Liver (tissue), 8 donors: ENCODE measurements at regions not wholly inside any gene's neighbourhood (a gene's known extent, or its start where the extent isn't known, plus 50 kb on each side); places are given as distances from the start of the nearest gene placed in this dataset.

Experiments
- DNase-seq: peaks from one replicate; pipeline ENCODE4 v3.0.0-alpha.2; 2017; ENCODE audit warnings: low spot score
- H3K27ac ChIP-seq, 2 donors: one replicate each; pipeline ENCODE4 v1.7.0; 2013; ENCODE audit warnings: inconsistent platforms in 2 of 2, low read length in 2 of 2, control low read depth in 1 of 2, low read depth in 1 of 2, mild to moderate bottlenecking in 1 of 2
- H3K27me3 ChIP-seq, 4 donors: one replicate each; pipeline versions ENCODE4 v1.6.1 to v1.7.0; 2013; ENCODE audit warnings: low read length in 3 of 4, inconsistent platforms in 1 of 4, mild to moderate bottlenecking in 1 of 4, moderate library complexity in 1 of 4; ENCODE audit not compliant: control insufficient read depth in 4 of 4, insufficient read depth in 4 of 4
- H3K36me3 ChIP-seq, 4 donors: one replicate each; pipeline versions ENCODE4 v1.6.1 to v1.7.0; 2013; ENCODE audit warnings: low read length in 3 of 4, mild to moderate bottlenecking in 3 of 4, low read depth in 1 of 4, moderate library complexity in 1 of 4; ENCODE audit not compliant: control insufficient read depth in 4 of 4, insufficient read depth in 3 of 4
- H3K4me1 ChIP-seq, 4 donors: one replicate each; pipeline versions ENCODE4 v1.6.1 to v1.7.0; 2013; ENCODE audit warnings: low read length in 3 of 4, mild to moderate bottlenecking in 3 of 4, moderate library complexity in 1 of 4; ENCODE audit not compliant: control insufficient read depth in 4 of 4, insufficient read depth in 4 of 4
- H3K4me3 ChIP-seq, 3 donors: one replicate each; pipeline versions ENCODE4 v1.6.1 to v1.7.0; 2013; ENCODE audit warnings: low read length in 3 of 3, control low read depth in 1 of 3, low read depth in 1 of 3, mild to moderate bottlenecking in 1 of 3
- H3K9ac ChIP-seq, 2 donors: one replicate each; pipeline ENCODE4 v1.7.0; 2013; ENCODE audit warnings: low read length in 2 of 2, mild to moderate bottlenecking in 2 of 2, moderate library complexity in 2 of 2, control low read depth in 1 of 2, low read depth in 1 of 2
- H3K9me3 ChIP-seq, 4 donors: one replicate each; pipeline versions ENCODE4 v1.6.1 to v1.7.0; 2013; ENCODE audit warnings: low read length in 3 of 4; ENCODE audit not compliant: control insufficient read depth in 4 of 4
- ATF3 ChIP-seq: IDR thresholded peaks from 2 replicates; pipeline ENCODE4 v1.6.1; 2016; ENCODE audit warnings: antibody characterized with exemption
- CTCF ChIP-seq: fragments of 150-350 bp; IDR thresholded peaks from 2 replicates; pipeline ENCODE4 v1.5.1; 2017; ENCODE audit warnings: improper control_type of control experiment, low read depth, low read length; ENCODE audit not compliant: missing input control
- EGR1 ChIP-seq, 2 donors: IDR thresholded peaks; 2 replicates each; pipeline ENCODE4 v1.6.1; 2016 to 2018; ENCODE audit warnings: antibody characterized with exemption in 2 of 2, low read depth in 2 of 2
- FOXA2 ChIP-seq: IDR thresholded peaks from 2 replicates; pipeline ENCODE4 v1.6.1; 2016; ENCODE audit warnings: antibody characterized with exemption
- GABPA ChIP-seq, 2 donors: IDR thresholded peaks in 1 of 2; conservative IDR thresholded peaks in 1 of 2; 2 replicates each; pipeline ENCODE4 v1.6.1; 2016; ENCODE audit warnings: antibody characterized with exemption in 2 of 2, mild to moderate bottlenecking in 1 of 2, moderate library complexity in 1 of 2
- HNF4A ChIP-seq, 2 donors: conservative IDR thresholded peaks; 2 replicates each; pipeline ENCODE4 v1.6.1; 2016; ENCODE audit warnings: antibody characterized with exemption in 2 of 2, mild to moderate bottlenecking in 2 of 2
- HNF4G ChIP-seq: IDR thresholded peaks from 2 replicates; pipeline ENCODE4 v1.6.1; 2016; ENCODE audit warnings: antibody characterized with exemption
- JUND ChIP-seq, 2 donors: IDR thresholded peaks; 2 replicates each; pipeline ENCODE4 v1.6.1; 2016; ENCODE audit warnings: antibody characterized with exemption in 2 of 2
- NR2F2 ChIP-seq: IDR thresholded peaks from 2 replicates; pipeline ENCODE4 v1.6.1; 2016; ENCODE audit warnings: antibody characterized with exemption
- RAD21 ChIP-seq, 2 donors: IDR thresholded peaks; 2 replicates each; pipeline ENCODE4 v1.6.1; 2016; ENCODE audit warnings: antibody characterized with exemption in 2 of 2, mild to moderate bottlenecking in 2 of 2
- REST ChIP-seq: IDR thresholded peaks from 2 replicates; pipeline ENCODE4 v1.6.1; 2016; ENCODE audit warnings: antibody characterized with exemption, mild to moderate bottlenecking
- RXRA ChIP-seq, 2 donors: IDR thresholded peaks; 2 replicates each; pipeline ENCODE4 v1.6.1; 2017 to 2018; ENCODE audit warnings: antibody characterized with exemption in 2 of 2, mild to moderate bottlenecking in 1 of 2
- SP1 ChIP-seq: IDR thresholded peaks from 2 replicates; pipeline ENCODE4 v1.6.1; 2018; ENCODE audit warnings: antibody characterized with exemption, mild to moderate bottlenecking
- TAF1 ChIP-seq: conservative IDR thresholded peaks from 2 replicates; pipeline ENCODE4 v1.6.1; 2016; ENCODE audit warnings: antibody characterized with exemption, mild to moderate bottlenecking
- YY1 ChIP-seq: IDR thresholded peaks from 2 replicates; pipeline ENCODE4 v1.6.1; 2016; ENCODE audit warnings: antibody characterized with exemption, mild to moderate bottlenecking
- ZBTB33 ChIP-seq: IDR thresholded peaks from 2 replicates; pipeline ENCODE4 v1.6.1; 2016; ENCODE audit warnings: antibody characterized with exemption
- WGBS: extraction: QIAGEN DNeasy Blood & Tissue Kit; methylation state at CpG from one replicate; pipeline ENCODE4 v1.1.7; 2013; 5-methylcytosine and 5-hydroxymethylcytosine counted together
- donor health status: healthy.
- donor health status: healthy.
- donor health status: healthy.
- donor health status: healthy.
- donor health status: healthy.

- DNase-seq: no peak
- H3K9ac ChIP-seq: no peak overlapping the region
- H3K36me3 ChIP-seq: no peaks in the 10 kb centered on the region
- H3K9me3 ChIP-seq: no peaks in the 10 kb centered on the region
- no peak for TF ChIP-seq FOXA2
- TF ChIP-seq HNF4A (conservative IDR thresholded peaks at IDR 0.05): no peak
- no peak for TF ChIP-seq SP1
- TF ChIP-seq NR2F2: no peak
- no peak for TF ChIP-seq ZBTB33
- WGBS: 44% methylated on average over 5 of the region's 5 CpGs
- H3K4me3 ChIP-seq: no peak overlapping the region
- peaks cover 0 to 3% (median 0%) of the 10 kb centered on the region in 4 donors for H3K27me3 ChIP-seq
- H3K4me1 ChIP-seq: no peaks in the 10 kb centered on the region
- H3K27ac ChIP-seq: no peak overlapping the region
Measured at GRCh38 chr18:5824370-5824984, 70.8 kb downstream of the TMEM200C start.

- Histone ChIP-seq H3K4me1 (no peaks in the 10 kb centered on the region), H3K9ac (no peak overlapping the region), H3K27me3 (no peaks in the 10 kb centered on the region), H3K36me3 (no peaks in the 10 kb centered on the region), H3K4me3 (no peak overlapping the region), H3K27ac (no peak overlapping the region), H3K9me3 (no peaks in the 10 kb centered on the region)
- DNase-seq: no peak
- TF ChIP-seq TAF1 (no peak), ATF3 (no peak), HNF4G (no peak), GABPA (IDR thresholded peaks at IDR 0.05 in 1 of 2, conservative IDR thresholded peaks at IDR 0.05 in 1 of 2) (no peak), RAD21 (IDR thresholded peaks at IDR 0.05) (no peak), EGR1 (IDR thresholded peaks at IDR 0.05; ENCODE audit: low read depth in 2 of 2) (no peak), RXRA (IDR thresholded peaks at IDR 0.05) (no peak), SP1 (no peak), YY1 (no peak), FOXA2 (no peak), CTCF (no peak), NR2F2 (no peak), JUND (IDR thresholded peaks at IDR 0.05) (no peak), REST (no peak), ZBTB33 (no peak)
- WGBS: 66% methylated on average over 1 of the region's 1 CpG
Measured at GRCh38 chr18:5817816-5818215, 77.5 kb downstream of the TMEM200C start.
